Endothelial cell of umbilical vein (primary cell): ENCODE measurements at regions not wholly inside any gene's neighbourhood (a gene's known extent, or its start where the extent isn't known, plus 50 kb on each side); places are given as distances from the start of the nearest gene placed in this dataset.

Source experiments
- POLR2A ChIP-seq: IDR thresholded peaks from 2 replicates; pipeline ENCODE4 v1.6.1; 2012; ENCODE audit warnings: low read depth, mild to moderate bottlenecking, control low read depth, low read length
- POLR2AphosphoS5 ChIP-seq: IDR thresholded peaks from 2 replicates; pipeline ENCODE4 v1.6.1; 2012; ENCODE audit warnings: low read depth, mild to moderate bottlenecking, control low read depth, low read length, moderate library complexity; ENCODE audit not compliant: insufficient read depth
- TF ChIP-seq, protein P1 (sequence below), 2 donors: IDR thresholded peaks; 1 replicate in 1 of 2; 2 replicates in 1 of 2; pipeline ENCODE4 v1.5.1; 2011; ENCODE audit warnings: low read length in 2 of 2, mild to moderate bottlenecking in 2 of 2, moderate library complexity in 2 of 2, control low read depth in 1 of 2, inconsistent platforms in 1 of 2, low read depth in 1 of 2; ENCODE audit not compliant: insufficient read depth in 1 of 2; ENCODE audit errors: extremely low read depth in 1 of 2

DNA sequence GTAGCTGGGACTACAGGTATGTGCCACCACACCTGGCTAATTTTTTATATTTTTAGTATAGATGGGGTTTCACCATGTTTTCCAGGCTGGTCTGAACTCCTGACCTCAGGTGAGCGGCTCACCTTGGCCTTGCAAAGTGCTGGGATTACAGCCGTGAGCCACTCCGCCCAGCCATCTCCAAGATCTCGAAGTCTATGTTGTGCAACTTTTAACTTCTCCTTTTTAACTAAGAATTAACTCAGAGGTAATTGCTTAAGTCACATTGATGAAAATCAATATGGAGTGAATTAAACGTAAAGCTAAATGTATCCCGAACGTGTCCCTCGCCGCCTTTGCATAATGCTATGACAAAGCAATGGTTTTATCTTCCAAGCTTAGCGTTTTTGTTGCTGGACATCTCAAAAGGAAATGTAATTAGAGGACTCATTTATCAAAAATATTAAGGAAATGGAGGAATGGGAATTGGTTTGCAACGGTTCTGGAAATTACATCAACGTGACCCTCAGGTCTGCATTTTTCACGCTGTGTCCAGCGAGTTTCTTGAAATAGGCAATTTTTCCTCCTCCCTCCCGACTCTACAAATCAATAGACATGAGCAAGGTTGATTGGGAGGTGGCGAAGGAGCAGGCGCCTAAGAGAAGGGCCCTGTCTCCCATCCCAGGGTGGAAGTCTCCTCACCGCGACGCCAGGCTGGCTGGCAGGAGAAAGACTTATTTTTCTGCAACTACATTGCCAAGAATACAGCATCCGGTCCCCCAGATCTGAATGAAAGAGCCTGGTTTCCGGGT, 89.8 kb downstream of the TMEM130 start:
- TF ChIP-seq, protein P1, sequence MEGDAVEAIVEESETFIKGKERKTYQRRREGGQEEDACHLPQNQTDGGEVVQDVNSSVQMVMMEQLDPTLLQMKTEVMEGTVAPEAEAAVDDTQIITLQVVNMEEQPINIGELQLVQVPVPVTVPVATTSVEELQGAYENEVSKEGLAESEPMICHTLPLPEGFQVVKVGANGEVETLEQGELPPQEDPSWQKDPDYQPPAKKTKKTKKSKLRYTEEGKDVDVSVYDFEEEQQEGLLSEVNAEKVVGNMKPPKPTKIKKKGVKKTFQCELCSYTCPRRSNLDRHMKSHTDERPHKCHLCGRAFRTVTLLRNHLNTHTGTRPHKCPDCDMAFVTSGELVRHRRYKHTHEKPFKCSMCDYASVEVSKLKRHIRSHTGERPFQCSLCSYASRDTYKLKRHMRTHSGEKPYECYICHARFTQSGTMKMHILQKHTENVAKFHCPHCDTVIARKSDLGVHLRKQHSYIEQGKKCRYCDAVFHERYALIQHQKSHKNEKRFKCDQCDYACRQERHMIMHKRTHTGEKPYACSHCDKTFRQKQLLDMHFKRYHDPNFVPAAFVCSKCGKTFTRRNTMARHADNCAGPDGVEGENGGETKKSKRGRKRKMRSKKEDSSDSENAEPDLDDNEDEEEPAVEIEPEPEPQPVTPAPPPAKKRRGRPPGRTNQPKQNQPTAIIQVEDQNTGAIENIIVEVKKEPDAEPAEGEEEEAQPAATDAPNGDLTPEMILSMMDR (IDR thresholded peaks at IDR 0.05; ENCODE audit: extremely low read depth in 1 of 2, insufficient read depth in 1 of 2, low read depth in 1 of 2, low read length in 2 of 2), result no peak
- TF ChIP-seq POLR2A, result no peak
- no peak for TF ChIP-seq POLR2AphosphoS5
